Psoas muscle (tissue), 7 donors: ENCODE measurements at regions not wholly inside any gene's neighbourhood (a gene's known extent, or its start where the extent isn't known, plus 50 kb on each side); places are given as distances from the start of the nearest gene placed in this dataset.

Experiments used
- ATAC-seq, 4 donors: fragments of 200-7000 bp; cut with Tn5 transposase; one replicate each; pipeline ENCODE4 v1.9.1; 2020; ENCODE audit warnings: moderate library complexity in 3 of 4, mild to moderate bottlenecking in 2 of 4
- DNase-seq, 2 donors: peaks; one replicate each; pipeline ENCODE4 v3.0.0-alpha.2; 2020
- H3K27ac ChIP-seq: fragments of 200-600 bp; one replicate; pipeline ENCODE4 v1.8.0; 2022
- H3K27me3 ChIP-seq, 3 donors: fragments of 200-600 bp in 1 of 3; one replicate each; pipeline versions ENCODE4 v1.6.1 to v1.8.0; 2013 to 2022; ENCODE audit warnings: low read length in 2 of 3, mild to moderate bottlenecking in 2 of 3, moderate library complexity in 1 of 3; ENCODE audit not compliant: insufficient read depth in 3 of 3
- H3K36me3 ChIP-seq, 2 donors: fragments of 200-600 bp in 1 of 2; one replicate each; pipeline versions ENCODE4 v1.6.1 to v1.8.0; 2013 to 2022; ENCODE audit warnings: low read depth in 1 of 2, mild to moderate bottlenecking in 1 of 2, moderate library complexity in 1 of 2; ENCODE audit not compliant: insufficient read depth in 1 of 2
- H3K4me1 ChIP-seq: fragments of 200-600 bp; one replicate; pipeline ENCODE4 v1.8.0; 2022
- H3K4me3 ChIP-seq: fragments of 200-600 bp; one replicate; pipeline ENCODE4 v1.8.0; 2022; ENCODE audit warnings: mild to moderate bottlenecking
- H3K9me3 ChIP-seq: fragments of 200-600 bp; one replicate; pipeline ENCODE4 v1.8.0; 2022
- WGBS, 3 donors: extraction: QIAGEN DNeasy Blood & Tissue Kit; methylation state at CpG; one replicate each; pipeline versions ENCODE4 v1.1.6 to v1.1.7; 2013; 5-methylcytosine and 5-hydroxymethylcytosine counted together
- intact Hi-C, 2 donors: fragments of 100-400 bp; cut with DNase I; formaldehyde crosslinking; loops; one replicate each; pipeline versions ENCODE4 v1.11.0 to v1.14.2; 2022
- TF ChIP-seq, protein P1 (sequence below): fragments of 200-600 bp; IDR thresholded peaks from one replicate; pipeline ENCODE4 v1.8.0; 2022; ENCODE audit warnings: antibody characterized with exemption
- donor health status: healthy with polysubstance abuse.
- donor health status: DM: no; HTN: no; CAD: no; lungs with moderate emphysema.
- donor health status: Bipolar disorder and iron deficiency.
- donor health status: healthy.
- donor health status: DM: yes; HTN: yes; CAD: no.
- donor health status: DM: no; HTN: no; CAD: no.
- donor health status: DM: yes; HTN: yes; CAD: no.

DNA sequence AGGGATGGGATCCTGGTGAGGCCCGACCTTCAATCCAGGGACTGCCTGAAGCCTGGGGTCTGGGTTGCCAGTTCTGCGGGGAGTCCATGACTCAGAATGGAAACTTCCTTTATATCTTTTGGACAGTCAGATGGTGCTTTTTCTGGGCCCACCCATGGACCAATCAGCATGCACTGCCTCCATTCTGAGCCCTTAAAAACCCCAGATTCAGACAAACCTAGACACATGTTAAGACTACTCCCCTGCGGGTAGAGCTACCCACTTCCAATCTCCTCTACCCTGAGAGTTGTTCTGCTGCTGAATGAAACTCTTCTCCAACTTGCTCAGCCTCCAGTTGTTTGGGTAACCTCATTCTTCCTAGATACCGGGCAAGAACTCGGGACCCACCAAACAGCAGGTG, 1315.2 kb upstream of the MIR17HG start:
- no peak for ATAC-seq
- TF ChIP-seq, protein P1, sequence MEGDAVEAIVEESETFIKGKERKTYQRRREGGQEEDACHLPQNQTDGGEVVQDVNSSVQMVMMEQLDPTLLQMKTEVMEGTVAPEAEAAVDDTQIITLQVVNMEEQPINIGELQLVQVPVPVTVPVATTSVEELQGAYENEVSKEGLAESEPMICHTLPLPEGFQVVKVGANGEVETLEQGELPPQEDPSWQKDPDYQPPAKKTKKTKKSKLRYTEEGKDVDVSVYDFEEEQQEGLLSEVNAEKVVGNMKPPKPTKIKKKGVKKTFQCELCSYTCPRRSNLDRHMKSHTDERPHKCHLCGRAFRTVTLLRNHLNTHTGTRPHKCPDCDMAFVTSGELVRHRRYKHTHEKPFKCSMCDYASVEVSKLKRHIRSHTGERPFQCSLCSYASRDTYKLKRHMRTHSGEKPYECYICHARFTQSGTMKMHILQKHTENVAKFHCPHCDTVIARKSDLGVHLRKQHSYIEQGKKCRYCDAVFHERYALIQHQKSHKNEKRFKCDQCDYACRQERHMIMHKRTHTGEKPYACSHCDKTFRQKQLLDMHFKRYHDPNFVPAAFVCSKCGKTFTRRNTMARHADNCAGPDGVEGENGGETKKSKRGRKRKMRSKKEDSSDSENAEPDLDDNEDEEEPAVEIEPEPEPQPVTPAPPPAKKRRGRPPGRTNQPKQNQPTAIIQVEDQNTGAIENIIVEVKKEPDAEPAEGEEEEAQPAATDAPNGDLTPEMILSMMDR: no peak
- H3K4me1 ChIP-seq: no peaks in the 10 kb centered on the region
- no peak overlapping the region for H3K4me3 ChIP-seq
- no peaks in the 10 kb centered on the region for H3K36me3 ChIP-seq
- no peak overlapping the region for H3K27ac ChIP-seq
- WGBS, 3 donors: 82 to 86% (median 83%) methylated on average over 5 of the region's 5 CpGs
- H3K27me3 ChIP-seq: no peaks in the 10 kb centered on the region
- intact Hi-C loops: no loop called here
- no peak for DNase-seq
- H3K9me3 ChIP-seq: no peaks in the 10 kb centered on the region

DNA sequence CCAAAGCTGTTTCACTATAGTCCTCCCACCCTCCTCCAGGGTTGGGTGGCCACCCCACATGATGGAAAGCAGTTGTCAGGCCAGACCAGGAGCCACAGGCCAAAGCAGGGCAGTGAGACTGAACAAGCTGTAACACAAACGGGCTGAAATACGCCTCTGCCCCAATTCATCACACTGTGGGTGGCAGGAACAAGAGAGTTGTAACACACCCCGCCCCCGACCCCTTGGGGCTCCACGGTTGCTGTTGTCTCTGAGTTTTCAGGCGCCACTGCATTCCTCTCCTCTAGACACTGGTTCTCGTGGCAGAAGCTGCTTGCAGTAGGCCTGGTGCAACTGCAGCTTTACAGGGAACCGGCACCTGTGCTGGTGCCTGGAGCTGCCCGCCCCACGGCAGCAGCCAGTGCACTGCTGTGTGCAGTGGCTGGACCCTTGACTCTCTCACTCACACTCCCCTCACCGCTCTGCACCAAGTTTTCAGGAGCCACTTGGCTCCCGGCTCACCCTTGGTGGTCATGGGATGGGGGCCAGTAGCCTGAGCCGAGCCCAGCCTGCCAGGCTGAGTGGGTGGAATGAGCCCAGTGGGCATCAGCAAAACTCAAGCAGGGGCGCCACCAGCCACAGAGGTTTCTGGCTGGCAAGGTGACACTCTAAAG, 1314.5 kb upstream of the MIR17HG start:
- DNase-seq: no peak
- Histone ChIP-seq H3K4me3 (no peak overlapping the region), H3K27ac (no peak overlapping the region), H3K27me3 (no peaks in the 10 kb centered on the region), H3K9me3 (no peaks in the 10 kb centered on the region), H3K4me1 (no peaks in the 10 kb centered on the region), H3K36me3 (no peaks in the 10 kb centered on the region)
- 78 to 83% (median 81%) methylated on average over 14 of the region's 14 CpGs for WGBS, 3 donors
- ATAC-seq: no peak
- intact Hi-C loops: no loop called here
- TF ChIP-seq, protein P1: no peak

DNA sequence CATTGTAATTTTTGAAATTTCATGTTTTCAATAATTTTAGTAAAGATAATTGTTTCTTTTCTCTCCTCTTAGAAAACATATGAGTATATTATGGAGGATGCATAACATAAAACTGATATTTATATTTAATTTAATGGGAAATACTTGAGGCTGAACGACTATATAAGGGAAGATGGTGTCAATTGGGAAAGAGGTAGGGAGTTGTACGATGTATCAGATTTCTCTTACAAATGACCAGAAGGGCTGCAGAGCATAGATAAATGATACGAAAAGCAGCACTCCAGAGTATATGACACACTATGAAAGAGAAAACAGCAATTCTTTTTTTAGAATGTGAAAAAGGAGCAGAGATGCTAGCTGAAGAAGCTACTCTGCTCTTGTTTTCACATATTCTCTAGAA, 1308.0 kb upstream of the MIR17HG start:
- intact Hi-C loops: no loop called here
- DNase-seq (no peak), ATAC-seq (no peak)
- no peaks in the 10 kb centered on the region for H3K9me3 ChIP-seq
- TF ChIP-seq, protein P1: no peak
- no peak overlapping the region for H3K4me3 ChIP-seq
- no peak overlapping the region for H3K27ac ChIP-seq
- no peaks in the 10 kb centered on the region for H3K27me3 ChIP-seq
- no peaks in the 10 kb centered on the region for H3K36me3 ChIP-seq
- no peaks in the 10 kb centered on the region for H3K4me1 ChIP-seq
- 58 to 85% (median 80%) methylated on average over 3 of the region's 3 CpGs for WGBS, 3 donors

DNA sequence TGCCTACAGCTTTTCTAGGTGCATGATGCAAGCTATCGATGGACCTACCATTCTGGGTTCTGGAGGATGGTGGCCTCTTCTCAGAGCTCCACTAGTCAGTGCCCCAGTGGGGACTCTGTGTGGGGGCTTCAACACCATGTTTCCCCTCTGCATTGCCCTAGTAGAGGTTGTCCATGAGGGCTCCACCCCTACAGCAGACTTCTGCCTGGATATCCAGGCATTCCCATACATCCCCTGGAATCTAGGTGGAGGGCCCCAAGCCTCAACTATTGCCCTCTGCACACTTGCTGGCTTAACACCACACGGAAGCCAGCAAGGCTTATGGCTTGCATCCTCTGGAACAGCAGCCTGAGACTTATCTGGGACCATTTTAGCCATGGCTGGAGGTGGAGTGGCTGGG, 1299.9 kb upstream of the MIR17HG start:
- H3K4me1 ChIP-seq: no peaks in the 10 kb centered on the region
- intact Hi-C loops: no loop called here
- ATAC-seq (no peak), DNase-seq (no peak)
- no peaks in the 10 kb centered on the region for H3K36me3 ChIP-seq
- peaks cover 0 to 3% (median 0%) of the 10 kb centered on the region in 3 donors for H3K27me3 ChIP-seq
- H3K9me3 ChIP-seq: peaks cover 3% of the 10 kb centered on the region
- no peak overlapping the region for H3K4me3 ChIP-seq
- TF ChIP-seq, protein P1: no peak
- WGBS, 3 donors: 92 to 95% (median 93%) methylated on average over 2 of the region's 2 CpGs
- H3K27ac ChIP-seq: no peak overlapping the region
